ENCODE measurements at regions not wholly inside any gene's neighbourhood (a gene's known extent, or its start where the extent isn't known, plus 50 kb on each side); places are given as distances from the start of the nearest gene placed in this dataset.

DNA sequence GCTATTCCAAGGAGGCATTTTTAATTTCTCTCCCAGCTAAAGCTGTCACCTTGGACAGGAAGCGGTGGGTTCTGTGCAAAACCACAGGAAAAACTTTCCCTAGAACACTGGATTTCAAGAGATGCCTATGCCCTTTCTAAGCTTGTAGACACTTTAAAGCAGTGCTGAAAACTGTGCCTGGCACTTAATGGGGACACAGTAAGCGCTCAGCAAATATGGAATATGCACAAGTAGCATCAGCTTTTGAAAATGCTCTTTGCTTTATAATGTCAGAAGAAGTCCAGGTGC is 50.9 kb upstream of the TARBP1 start:
- H3K36me3 ChIP-seq (ENCODE audit: control insufficient read depth, insufficient read depth, low read length) = no peaks in the 10 kb centered on the region
- no peak overlapping the region for H3K23ac ChIP-seq (ENCODE audit: low read length)
- no peak overlapping the region for H2BK120ac ChIP-seq (ENCODE audit: low read depth, low read length)
- H3K4me2 ChIP-seq (ENCODE audit: low read length) = no peak overlapping the region
- no peak overlapping the region for H2BK15ac ChIP-seq (replicated peaks; ENCODE audit: low read depth)
- DNase-seq = no peak
- H2AK5ac ChIP-seq (ENCODE audit: low read length) = no peak overlapping the region
- H3K79me2 ChIP-seq (ENCODE audit: control insufficient read depth, insufficient read depth, low read length) = no peaks in the 10 kb centered on the region
- no peaks in the 10 kb centered on the region for H3K79me1 ChIP-seq (ENCODE audit: low read length)
- no peak overlapping the region for H3K4me3 ChIP-seq (ENCODE audit: low read length)
- no CpG with 5 or more reads among the region's 2 CpGs for WGBS (ENCODE audit: extremely low coverage, insufficient coverage, low lambda C conversion rate)
- no peaks in the 10 kb centered on the region for H3K4me1 ChIP-seq (ENCODE audit: control insufficient read depth, low read depth, low read length)
- H3K27me3 ChIP-seq (ENCODE audit: insufficient read depth, low read length, poor library complexity) = no peaks in the 10 kb centered on the region
- no peak overlapping the region for H3K4ac ChIP-seq (ENCODE audit: low read depth, low read length)
- no peak overlapping the region for H3K27ac ChIP-seq (ENCODE audit: low read depth, low read length)
- no peak overlapping the region for H2BK5ac ChIP-seq (ENCODE audit: low read length)
- no peak overlapping the region for H4K5ac ChIP-seq (ENCODE audit: low read length)
- no peak overlapping the region for H3K56ac ChIP-seq (ENCODE audit: low read length)
- no peak overlapping the region for H3K18ac ChIP-seq (ENCODE audit: low read length)
- no peak overlapping the region for H4K8ac ChIP-seq (ENCODE audit: low read depth, low read length)
- H3K9ac ChIP-seq (ENCODE audit: low read length) = no peak overlapping the region

GRCh38 chr1:234529095-234529949 is 50.3 kb upstream of the TARBP1 start:
- no peak overlapping the region for H3K56ac ChIP-seq (ENCODE audit: low read length)
- H3K79me2 ChIP-seq (ENCODE audit: control insufficient read depth, insufficient read depth, low read length) = no peaks in the 10 kb centered on the region
- no peak overlapping the region for H4K5ac ChIP-seq (ENCODE audit: low read length)
- H3K36me3 ChIP-seq (ENCODE audit: control insufficient read depth, insufficient read depth, low read length) = no peaks in the 10 kb centered on the region
- H3K79me1 ChIP-seq (ENCODE audit: low read length) = no peaks in the 10 kb centered on the region
- H3K27ac ChIP-seq (ENCODE audit: low read depth, low read length) = no peak overlapping the region
- no peak overlapping the region for H2AK5ac ChIP-seq (ENCODE audit: low read length)
- no CpG with 5 or more reads among the region's 8 CpGs for WGBS (ENCODE audit: extremely low coverage, insufficient coverage, low lambda C conversion rate)
- no peak overlapping the region for H3K23ac ChIP-seq (ENCODE audit: low read length)
- no peak overlapping the region for H3K4me3 ChIP-seq (ENCODE audit: low read length)
- H3K4me1 ChIP-seq (ENCODE audit: control insufficient read depth, low read depth, low read length) = no peaks in the 10 kb centered on the region
- no peak overlapping the region for H2BK15ac ChIP-seq (replicated peaks; ENCODE audit: low read depth)
- no peaks in the 10 kb centered on the region for H3K27me3 ChIP-seq (ENCODE audit: insufficient read depth, low read length, poor library complexity)
- H2BK5ac ChIP-seq (ENCODE audit: low read length) = no peak overlapping the region
- no peak overlapping the region for H3K9ac ChIP-seq (ENCODE audit: low read length)
- no peak overlapping the region for H4K8ac ChIP-seq (ENCODE audit: low read depth, low read length)
- H3K4ac ChIP-seq (ENCODE audit: low read depth, low read length) = no peak overlapping the region
- H2BK120ac ChIP-seq (ENCODE audit: low read depth, low read length) = no peak overlapping the region
- DNase-seq = no peak
- H3K18ac ChIP-seq (ENCODE audit: low read length) = no peak overlapping the region
- H3K4me2 ChIP-seq (ENCODE audit: low read length) = no peak overlapping the region
